Ammon's horn (tissue), 1 donor: ENCODE measurements at regions not wholly inside any gene's neighbourhood (a gene's known extent, or its start where the extent isn't known, plus 50 kb on each side); places are given as distances from the start of the nearest gene placed in this dataset.
A peak's percentile ranks its signal among the peaks of the same experiment; 100 is the strongest.

Source experiments
- DNase-seq: peaks from one replicate; pipeline ENCODE4 v3.0.0-alpha.2; 2016; ENCODE audit warnings: low spot score

GRCh38 chr10:60664859-60665258 lies 113.4 kb upstream of the CDK1 start:
- DNase-seq: no peak

DNA sequence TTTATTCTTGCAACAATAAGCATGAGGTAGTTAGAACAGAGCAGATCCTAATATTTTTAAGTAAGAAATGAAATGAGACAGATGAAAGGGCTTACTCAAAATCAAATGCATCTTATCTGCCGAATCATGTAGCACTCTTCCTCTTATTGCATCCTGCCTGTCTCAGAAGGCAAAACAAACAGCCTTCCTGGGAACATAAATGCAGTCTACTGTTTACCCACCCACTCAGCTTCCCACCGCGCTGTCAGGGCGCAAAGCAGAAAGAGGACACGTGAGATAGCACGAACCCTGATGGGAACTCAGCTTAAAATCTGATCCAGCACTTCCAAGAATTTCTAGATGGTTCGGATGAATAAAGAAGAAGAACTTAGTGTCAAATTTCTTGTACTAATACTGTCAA lies 114.4 kb upstream of the CDK1 start:
- peak; percentile 15 for DNase-seq

DNA sequence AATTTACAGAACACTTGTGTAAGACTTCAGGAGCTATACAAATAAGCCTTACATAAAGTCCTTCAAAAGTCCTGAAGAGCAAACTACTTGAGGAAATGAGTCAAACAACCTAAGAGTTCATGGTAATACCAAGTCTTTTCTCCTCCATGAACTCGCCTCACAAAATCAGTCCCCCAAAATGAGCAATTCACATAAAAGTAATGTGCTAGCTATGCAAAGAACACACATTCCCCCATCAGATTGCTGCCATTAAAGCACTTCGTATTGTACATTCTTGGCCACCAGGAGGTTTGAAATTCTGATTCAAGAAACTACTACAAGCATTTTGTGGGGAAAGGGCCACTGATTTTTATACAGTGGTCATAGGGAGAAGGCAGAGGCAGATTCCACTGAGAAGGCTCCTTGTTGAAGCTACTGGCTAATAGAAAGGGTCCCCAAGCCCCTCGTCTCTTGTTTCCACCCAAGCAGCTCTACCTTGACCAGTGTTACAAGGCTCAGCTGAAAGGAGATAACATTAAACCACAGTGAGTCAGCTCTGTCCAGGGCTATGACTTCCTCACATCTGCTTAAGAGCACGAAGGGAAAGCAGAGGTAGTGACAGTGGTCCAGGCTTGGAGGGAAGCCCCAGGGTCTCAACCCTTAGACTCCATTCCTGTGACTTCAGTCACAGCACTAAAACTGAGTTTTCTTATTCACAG lies 115.2 kb upstream of the CDK1 start:
- DNase-seq: no peak

GRCh38 chr10:60661637-60662036 lies 116.6 kb upstream of the CDK1 start:
- no peak for DNase-seq

DNA sequence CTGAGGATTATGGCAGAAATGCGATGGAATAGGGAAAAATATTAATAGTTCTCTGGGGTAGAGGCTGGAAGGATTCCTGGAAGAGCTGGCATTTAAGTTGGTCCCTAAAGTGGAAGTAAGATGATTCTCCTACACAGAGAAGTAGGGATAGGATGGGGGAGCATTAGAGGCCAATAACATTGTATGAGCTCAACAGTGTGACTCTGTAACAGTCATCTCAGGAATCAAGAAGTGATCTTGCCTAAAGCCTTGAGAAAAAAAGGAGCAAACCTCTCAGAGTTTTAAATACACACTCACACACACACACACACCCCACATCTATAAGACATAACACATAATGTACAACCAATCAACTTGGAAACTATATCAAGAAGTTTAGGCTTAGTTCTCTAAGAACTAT lies 117.7 kb upstream of the CDK1 start:
- DNase-seq: no peak

DNA sequence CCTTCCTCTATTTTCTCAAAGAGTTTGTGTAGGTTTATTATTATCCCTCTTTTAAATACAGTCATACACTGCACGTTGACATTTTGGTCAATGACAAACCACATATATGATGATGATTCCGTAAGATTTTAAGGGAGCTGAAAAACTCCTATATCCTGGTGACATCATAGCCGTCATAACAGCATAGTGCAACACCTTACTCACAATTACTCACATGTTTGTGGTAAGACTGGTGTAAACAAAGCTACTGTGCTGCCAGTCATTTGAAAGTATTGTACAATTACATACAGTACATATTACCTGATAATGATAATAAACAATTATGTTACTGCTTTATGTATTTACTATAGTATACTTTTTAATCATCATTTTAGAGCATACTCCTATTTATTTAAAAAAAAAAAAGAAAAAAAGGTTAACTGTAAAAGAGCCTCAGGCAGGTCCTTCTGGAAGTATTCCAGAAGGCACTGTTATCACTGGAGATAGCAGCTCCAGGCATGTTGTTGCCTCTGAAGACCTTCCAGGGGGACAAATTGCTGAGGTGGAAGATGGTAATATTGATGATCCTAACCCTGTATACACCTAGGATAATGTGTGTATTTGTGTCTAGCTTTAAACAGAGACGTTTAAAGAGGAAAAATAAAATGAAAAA lies 123.3 kb upstream of the CDK1 start:
- DNase-seq: no peak

DNA sequence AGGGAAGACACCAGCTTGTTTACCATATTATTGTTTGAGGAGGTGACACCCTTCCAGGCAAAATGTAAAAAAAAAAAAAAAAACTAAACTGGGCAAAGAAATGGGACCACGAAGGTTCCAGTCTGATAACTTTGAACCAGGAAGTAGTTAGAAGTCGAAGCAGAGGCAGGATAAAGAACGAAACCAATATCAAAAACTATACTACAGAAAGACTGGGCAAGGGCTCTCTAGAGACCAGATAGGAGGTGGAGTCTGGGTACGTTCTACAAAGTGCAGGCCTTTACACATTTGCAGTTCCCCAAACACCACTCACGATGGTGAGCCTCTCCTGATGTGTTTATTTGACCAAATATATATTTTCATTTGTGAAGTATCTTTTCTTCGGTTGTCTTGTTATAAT lies 125.7 kb upstream of the CDK1 start:
- no peak for DNase-seq

DNA sequence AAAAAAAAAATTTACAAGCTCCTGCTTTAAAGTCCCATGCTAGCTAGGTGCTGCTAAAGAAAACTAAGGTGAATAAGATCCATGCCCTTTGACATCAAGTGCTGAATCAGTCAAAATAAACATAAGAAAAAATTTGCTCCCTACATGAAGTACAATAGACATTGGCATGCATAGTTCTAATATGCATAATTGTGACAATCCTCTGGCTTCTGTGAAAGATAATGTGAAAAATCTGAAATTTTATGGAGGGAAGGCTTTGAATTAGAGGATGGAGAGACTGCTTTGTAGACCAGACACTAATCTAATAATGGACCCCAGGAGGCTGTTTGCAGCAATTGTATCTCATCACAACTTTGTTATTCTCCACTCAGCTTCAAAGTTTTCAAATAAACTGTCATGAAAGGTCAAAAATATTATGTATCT lies 127.9 kb upstream of the CDK1 start:
- DNase-seq: no peak

- no peak for DNase-seq
These were observed 128.5 kb upstream of the CDK1 start for GRCh38 chr10:60649485-60650377.

- no peak for DNase-seq
These were observed 129.5 kb upstream of the CDK1 start for GRCh38 chr10:60648761-60649160.

DNA sequence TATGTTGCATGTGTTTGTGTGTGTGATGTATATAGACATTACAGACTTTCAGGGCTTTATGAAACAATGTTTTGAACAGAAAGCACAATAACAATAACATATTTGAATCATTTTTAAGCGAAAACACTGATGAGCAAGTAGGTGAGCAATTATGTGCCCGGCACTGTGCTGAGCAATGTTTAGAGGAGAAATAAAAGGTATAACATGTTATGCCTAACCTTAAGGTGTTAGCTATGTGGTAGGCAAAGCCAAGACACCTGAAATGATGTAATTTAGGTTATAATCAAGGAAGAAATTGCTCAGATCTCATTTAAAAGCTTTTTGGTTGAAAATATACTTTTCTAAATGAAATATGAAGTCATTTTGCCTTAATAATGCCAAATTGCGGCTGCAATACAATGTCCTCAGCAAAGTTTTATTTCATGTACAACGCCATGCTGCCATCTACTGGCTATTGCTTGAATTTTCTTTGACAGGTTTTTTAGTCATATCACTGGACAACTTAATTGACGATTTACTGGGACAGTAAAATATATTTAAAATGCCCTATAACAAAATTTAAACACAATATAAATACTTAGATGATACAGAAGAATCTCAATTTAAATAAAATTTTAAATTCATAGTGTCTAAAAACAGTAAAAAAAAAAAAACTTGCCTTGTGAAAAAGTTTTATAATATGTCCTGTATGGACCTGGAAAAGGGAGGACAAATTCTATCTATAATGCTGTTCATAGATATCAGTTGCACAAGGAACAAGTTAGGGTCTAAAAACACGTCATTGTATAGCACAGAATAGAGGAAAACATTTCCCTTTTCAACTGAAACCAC lies 131.1 kb upstream of the CDK1 start:
- peak; percentile 73 for DNase-seq

DNA sequence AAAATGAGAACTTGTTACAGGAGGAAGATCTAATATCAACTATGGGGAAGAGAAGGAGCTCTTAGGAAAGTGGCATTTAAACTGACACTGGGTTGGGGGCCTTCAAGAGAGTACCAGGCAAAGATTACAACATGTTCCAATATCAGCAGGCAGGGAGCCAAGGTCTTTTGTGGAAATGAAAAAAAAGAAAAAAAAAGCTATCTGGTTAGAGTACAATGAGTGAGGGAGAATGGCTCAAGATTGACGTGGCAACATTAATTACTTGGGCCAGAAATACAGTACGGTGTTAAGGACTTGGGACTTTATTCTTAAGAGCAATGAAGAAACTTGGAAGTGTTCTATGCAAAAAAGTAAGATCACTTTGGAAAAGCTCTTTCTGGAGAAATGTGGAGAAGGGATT lies 132.3 kb upstream of the CDK1 start:
- no peak for DNase-seq

DNA sequence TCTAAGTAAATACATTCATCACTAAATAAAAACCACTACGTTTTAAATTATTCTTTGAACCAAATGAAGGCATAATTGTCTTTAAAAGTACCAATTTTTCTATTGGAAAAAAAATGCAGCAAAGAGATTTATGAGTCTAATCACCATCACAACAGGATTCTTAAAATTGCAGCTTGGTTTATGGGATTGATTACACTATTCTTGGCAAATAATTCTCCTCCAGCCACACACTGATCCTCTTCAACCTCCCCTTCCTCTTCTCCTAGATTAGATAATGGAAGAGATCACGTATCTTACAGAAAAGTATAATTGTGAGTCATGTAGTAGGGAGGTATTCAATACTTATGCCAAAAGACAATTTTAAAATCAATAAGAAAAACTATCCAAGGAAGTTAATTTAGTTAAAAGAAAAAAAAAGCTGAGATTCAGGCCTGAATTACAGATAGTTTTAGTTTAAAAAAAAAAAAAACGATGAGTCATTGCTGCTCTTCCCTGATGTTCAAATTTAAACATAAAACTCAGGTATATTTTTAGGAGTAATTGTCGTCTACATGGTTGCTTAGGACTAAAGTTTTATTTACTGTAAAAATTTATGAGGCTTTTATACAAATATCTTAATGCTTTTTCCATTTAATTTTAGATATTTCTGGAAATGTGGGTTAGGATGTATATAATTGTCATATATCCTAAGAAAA lies 133.7 kb upstream of the CDK1 start:
- DNase-seq: no peak

GRCh38 chr10:60643874-60644273 lies 134.4 kb upstream of the CDK1 start:
- no peak for DNase-seq

DNA sequence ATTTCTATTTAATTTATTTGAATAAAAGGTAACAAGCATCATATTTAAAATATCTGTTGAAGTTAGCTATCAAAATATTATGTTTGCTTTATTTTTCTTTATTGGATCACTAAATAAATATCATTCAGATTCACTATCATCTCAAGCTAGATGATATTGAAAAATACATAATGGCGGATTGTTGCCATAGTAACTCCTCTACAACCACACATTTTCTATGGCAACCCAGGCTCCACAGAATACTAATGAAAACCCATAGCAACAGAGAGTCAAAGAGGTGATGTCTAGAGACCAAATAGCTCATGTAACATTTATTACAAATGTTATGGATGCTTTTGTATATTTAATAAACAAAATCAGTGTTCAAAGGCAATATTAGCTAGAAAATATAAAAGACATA lies 148.9 kb upstream of the CDK1 start:
- peak; percentile 41 for DNase-seq

- DNase-seq: no peak
These were observed 150.2 kb upstream of the CDK1 start for GRCh38 chr10:60627778-60628748.

GRCh38 chr10:60626037-60626436 lies 152.2 kb upstream of the CDK1 start:
- no peak for DNase-seq

GRCh38 chr10:60623627-60624026 lies 154.7 kb upstream of the CDK1 start:
- no peak for DNase-seq

DNA sequence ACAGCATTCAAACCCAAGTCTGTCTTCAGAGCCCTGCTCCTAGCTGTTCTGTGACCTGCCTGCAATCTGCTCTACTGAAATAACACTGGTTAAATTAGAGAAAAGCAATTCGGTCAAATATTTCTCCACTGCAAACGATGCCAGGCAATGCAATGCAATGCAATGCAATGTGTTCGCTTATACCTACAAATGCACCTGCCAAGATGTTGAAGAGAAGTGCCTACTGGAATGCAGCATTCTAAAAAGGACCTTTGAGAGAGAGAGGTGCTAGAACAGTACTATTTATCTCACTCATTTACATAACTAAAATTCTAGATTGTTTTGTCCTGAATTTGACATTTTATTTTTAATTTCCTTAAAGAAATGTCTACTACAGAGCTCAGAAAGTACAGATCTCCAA lies 157.3 kb upstream of the CDK1 start:
- DNase-seq: no peak

DNA sequence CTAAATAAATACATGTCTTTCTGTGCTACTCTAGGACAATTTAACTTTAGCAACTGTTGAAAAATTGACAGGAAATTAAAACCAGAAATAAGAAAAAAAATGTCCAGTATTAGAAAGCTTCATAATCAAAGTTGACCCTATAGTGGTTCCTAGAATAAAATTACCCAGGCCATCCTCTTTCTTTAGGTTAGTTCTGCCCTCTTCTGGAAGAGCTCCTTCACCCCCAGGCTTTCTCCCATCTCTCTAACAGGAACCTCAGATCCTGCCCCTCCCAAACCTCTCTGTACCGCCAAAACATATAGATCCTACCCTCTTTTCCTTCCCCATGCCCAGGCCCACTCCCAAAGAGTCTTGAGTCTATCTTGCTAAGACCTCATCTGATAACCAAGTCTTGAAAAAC lies 159.4 kb upstream of the CDK1 start:
- no peak for DNase-seq
